ENCODE measurements at regions not wholly inside any gene's neighbourhood (a gene's known extent, or its start where the extent isn't known, plus 50 kb on each side); places are given as distances from the start of the nearest gene placed in this dataset.

GRCh38 chr7:81648716-81649115, 121.1 kb downstream of the HGF start:
- no peak for DNase-seq (ENCODE audit: low spot score)

GRCh38 chr7:81645435-81645834, 124.4 kb downstream of the HGF start:
- DNase-seq (ENCODE audit: low spot score): no peak

- no peak for DNase-seq (ENCODE audit: low spot score)
Observed at GRCh38 chr7:81641873-81642272, 128.0 kb downstream of the HGF start.

- DNase-seq (ENCODE audit: low spot score): no peak
Observed at GRCh38 chr7:81638198-81638597, 131.6 kb downstream of the HGF start.

GRCh38 chr7:81637534-81637933, 132.3 kb downstream of the HGF start:
- no peak for DNase-seq (ENCODE audit: low spot score)

- DNase-seq (ENCODE audit: low spot score): no peak
Observed at GRCh38 chr7:81632418-81632817, 137.4 kb downstream of the HGF start.

- no peak for DNase-seq (ENCODE audit: low spot score)
Observed at GRCh38 chr7:81630600-81630999, 139.2 kb downstream of the HGF start.

- DNase-seq (ENCODE audit: low spot score): no peak
Observed at GRCh38 chr7:81629702-81630101, 140.1 kb downstream of the HGF start.

- no peak for DNase-seq (ENCODE audit: low spot score)
Observed at GRCh38 chr7:81628951-81629350, 140.9 kb downstream of the HGF start.

- DNase-seq (ENCODE audit: low spot score): peak; percentile 78
Observed at GRCh38 chr7:81627536-81628287, 142.1 kb downstream of the HGF start.

GRCh38 chr7:81626008-81626407, 143.8 kb downstream of the HGF start:
- no peak for DNase-seq (ENCODE audit: low spot score)

- no peak for DNase-seq (ENCODE audit: low spot score)
Observed at GRCh38 chr7:81624650-81625631, 144.9 kb downstream of the HGF start.

- no peak for DNase-seq (ENCODE audit: low spot score)
Observed at GRCh38 chr7:81624021-81624592, 145.7 kb downstream of the HGF start.

- no peak for DNase-seq (ENCODE audit: low spot score)
Observed at GRCh38 chr7:81623251-81623855, 146.5 kb downstream of the HGF start.

GRCh38 chr7:81621893-81622292, 148.0 kb downstream of the HGF start:
- no peak for DNase-seq (ENCODE audit: low spot score)

GRCh38 chr7:81618396-81619014, 151.3 kb downstream of the HGF start:
- DNase-seq (ENCODE audit: low spot score): peak; percentile 29

- no peak for DNase-seq (ENCODE audit: low spot score)
Observed at GRCh38 chr7:81616951-81617350, 152.9 kb downstream of the HGF start.

GRCh38 chr7:81611805-81612204, 158.0 kb downstream of the HGF start:
- DNase-seq (ENCODE audit: low spot score): no peak

GRCh38 chr7:81611040-81611439, 158.8 kb downstream of the HGF start:
- DNase-seq (ENCODE audit: low spot score): no peak

- no peak for DNase-seq (ENCODE audit: low spot score)
Observed at GRCh38 chr7:81608748-81609382, 161.0 kb downstream of the HGF start.

- DNase-seq (ENCODE audit: low spot score): no peak
Observed at GRCh38 chr7:81607987-81608386, 161.9 kb downstream of the HGF start.
